Superior temporal gyrus (tissue), 1 donor: ENCODE measurements at regions not wholly inside any gene's neighbourhood (a gene's known extent, or its start where the extent isn't known, plus 50 kb on each side); places are given as distances from the start of the nearest gene placed in this dataset.
"Not testable (repeated sequence)": the region's sequence is repeated elsewhere in the genome, so short reads cannot be mapped to it uniquely, and the experiment has no call there.

Source experiments
- DNase-seq: peaks from one replicate; pipeline ENCODE4 v3.0.0-alpha.2; 2016; ENCODE audit errors: extremely low spot score

DNA sequence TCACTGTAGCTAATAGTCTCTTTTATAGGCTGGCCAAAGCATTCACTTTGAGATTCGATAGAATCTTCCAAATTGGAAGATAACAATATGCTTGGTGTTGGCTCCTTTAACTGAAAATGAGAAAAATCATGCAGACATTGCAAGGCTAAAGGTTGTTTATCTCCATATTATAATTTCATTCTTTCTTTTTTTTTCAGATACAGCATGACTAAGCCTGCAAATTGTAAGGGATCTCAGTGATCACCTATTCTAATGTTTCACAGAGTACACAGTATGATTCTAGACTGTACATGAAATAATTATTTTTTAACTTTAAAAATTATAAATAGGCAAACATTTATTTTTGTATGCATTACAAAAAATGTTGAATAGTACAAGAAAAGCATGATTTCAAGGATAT lies 451.7 kb upstream of the DDI1 start:
- no peak for DNase-seq

DNA sequence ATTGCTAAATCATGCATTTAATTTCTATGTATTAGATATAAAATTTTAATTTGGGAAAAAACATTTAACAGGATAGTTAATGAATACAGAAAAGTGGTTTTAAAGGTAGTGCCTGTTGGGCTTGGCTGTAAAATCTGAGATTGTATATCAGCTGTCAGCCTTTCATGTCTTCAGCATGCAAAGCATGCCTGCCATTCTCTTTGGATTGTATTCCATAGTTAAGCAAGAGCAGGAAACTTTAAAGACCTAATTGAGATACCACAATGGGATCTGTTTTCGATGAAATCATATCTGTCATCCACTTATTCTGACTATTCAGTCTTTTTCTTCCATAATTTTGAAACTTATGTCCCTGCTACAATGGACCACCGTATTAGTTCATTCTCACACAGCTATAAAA lies 451.0 kb upstream of the DDI1 start:
- no peak for DNase-seq

DNA sequence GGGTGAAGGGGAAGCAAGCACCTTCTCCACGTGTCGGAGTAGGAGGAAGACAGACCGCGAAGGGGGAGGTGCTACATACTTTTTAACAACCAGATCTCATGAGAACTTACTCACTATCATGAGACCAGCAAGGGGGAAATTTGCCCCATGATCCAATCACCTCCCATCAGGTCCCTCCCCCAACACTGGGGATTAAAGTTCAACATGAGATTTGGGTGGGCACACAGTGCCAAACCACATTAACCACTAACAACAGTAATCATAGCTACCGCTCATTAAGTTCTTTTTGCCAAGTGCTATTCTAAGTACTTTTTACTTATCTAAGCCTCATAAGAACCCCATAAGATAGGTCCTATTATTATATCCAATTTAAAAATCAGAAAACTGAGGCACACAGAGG lies 450.5 kb upstream of the DDI1 start:
- no peak for DNase-seq

DNA sequence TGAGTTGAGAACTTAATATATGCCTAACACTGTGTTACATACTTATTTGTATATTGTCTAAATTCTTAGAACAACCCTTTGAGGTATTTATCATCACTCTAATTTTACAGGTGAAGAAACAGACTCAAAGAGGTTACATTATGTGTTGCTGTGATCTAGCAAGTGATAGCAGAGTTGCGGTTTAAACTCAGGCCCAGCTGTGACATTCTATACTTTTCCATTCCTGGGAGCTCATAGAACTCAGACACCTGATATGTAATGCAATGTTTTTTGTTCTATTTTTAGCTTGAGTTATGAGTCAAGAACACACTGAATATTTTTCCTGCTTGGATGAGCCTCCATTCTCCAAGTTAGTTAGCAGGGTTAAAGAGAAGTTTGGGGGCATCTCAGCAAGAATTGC lies 449.7 kb upstream of the DDI1 start:
- no peak for DNase-seq

DNA sequence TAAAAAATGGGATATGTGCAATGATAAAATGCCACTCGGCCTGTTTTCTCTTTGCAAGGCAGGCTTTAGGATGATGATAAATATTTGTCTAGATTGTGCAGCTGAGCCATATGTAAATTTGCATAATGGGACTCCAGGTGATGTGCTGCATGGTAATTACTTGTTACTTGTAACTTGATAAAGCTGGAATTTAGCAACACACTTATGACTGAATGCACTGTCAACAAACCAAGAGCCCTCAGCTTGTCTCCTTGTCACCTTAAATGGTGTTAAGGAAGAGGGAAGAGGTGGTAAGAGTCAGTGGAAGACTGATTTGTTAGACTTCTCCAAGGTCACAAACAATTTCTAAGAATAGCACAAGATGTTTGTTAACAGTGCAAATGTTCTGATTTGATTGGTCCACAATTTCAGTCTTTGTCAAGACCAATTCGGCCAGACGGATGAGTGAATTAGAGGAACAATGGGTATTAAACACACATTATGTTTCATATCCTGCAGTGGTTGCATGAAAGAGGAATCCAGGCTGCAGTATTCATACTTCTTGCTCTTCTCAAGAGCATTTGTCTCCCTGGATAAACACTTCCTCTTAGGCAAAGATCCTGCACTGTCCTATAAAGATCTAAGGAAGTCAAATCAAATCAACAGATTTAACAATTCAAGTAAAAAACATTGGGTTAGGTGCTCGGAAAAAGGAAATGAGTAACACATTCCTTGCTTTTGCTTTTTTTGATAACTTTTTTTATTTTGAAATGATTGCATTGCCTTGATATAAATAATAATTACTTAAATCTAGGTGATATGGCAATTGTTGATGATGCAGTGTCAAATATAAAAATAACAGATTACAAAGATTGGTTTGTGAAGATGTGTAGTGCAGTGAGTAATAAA lies 448.3 kb upstream of the DDI1 start:
- no peak for DNase-seq

DNA sequence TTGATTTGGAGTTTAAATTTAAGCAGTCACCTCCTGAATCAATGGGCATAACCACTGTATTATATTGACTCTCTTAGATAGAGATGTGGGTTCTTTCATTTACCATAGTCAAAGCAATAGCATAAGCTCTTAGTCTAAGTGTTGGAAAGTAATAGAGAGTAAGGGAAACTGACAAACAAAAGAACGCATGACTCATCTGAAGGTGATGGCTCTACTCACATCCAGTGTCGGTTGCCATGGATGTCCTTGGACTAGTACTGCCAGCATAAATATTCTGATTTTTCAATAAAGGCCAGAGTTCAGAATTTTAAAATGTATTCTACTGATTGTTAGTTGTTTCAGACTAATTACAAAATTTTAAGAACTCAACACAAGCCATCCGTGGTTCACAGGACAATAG lies 444.9 kb upstream of the DDI1 start:
- DNase-seq, result no peak

DNA sequence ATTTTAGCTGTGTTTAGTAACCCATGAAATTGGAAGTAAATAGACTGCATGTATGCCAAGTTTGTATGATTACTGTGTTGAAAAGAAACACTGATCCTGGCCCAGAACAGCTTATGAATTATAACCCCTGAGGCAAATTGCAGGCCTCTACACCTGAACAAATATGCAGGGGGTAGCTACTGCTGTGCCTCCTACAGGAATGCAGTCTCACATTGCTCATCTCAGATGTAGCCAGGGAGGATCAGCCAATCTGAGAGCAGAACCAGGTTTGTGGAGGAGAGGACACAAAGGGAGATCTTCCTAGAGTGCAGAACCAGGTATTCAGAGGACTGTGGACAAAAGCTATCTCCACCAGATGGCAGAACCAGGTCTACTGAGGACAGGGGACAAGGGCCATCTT lies 442.2 kb upstream of the DDI1 start:
- DNase-seq, result no peak

DNA sequence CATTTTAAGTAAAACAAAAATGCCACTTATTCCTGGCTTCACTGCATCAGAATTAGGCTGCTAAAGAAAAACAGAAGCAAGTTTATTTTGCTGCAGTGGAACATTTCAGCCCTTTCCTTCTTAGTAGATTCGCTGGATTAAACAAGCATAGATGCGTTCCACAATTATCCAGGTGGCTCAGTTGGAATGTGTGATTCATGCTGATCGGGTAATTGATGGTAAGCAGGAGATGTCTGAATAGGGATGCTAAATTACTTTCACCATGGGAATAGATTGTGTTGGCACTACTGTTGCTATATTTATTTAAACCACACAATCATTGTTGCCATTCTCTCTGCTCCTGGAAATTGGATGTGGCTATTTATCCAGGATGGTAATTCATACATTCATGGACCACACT lies 440.1 kb upstream of the DDI1 start:
- no peak for DNase-seq

DNA sequence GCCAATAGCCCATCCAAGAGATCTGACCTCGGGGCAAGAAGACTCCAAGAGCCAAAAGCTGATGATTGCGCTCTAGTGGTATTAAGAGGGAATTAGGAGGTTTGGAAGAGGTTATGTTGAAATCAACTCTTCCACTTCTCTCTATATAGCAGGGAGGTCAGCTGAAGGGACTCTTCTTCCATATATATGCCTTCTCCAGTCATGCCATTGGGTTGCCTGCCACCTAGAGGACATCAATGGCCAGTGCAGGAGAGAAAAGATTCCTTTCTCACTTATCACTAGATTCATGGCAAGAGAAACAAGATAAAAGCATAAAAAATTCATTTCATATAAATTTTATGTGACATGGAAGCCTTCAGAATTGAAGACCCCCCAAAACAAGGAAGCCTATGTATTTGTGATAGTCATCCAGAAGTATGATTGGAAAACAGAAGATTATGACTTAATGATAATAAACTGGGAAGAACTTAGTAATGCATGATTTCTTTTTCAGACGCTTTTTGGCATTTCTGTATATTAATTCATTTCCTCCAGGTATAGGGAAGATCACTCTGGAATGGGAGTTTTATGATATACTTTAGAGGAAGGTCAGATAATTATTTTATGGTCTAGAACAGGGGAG lies 435.1 kb upstream of the DDI1 start:
- DNase-seq, result peak; percentile 75

DNA sequence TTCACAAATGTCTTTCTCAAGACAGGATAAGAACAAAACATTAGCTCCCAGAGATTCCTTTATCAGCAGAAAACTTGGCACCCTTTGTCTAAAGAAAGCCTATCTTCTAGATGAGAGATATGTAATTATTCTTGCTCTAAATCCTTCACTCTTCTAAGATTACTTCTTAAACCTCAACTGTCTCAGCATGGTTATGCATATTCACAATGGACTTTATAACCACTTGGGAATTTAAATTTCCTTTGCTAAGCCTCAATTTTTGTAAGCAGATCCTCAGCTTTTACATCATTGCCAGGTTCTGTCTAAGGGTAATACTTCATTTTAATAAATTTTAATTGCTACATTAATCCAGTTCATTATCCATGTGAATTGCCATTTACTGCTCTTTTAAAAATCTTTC lies 433.6 kb upstream of the DDI1 start:
- no peak for DNase-seq

DNA sequence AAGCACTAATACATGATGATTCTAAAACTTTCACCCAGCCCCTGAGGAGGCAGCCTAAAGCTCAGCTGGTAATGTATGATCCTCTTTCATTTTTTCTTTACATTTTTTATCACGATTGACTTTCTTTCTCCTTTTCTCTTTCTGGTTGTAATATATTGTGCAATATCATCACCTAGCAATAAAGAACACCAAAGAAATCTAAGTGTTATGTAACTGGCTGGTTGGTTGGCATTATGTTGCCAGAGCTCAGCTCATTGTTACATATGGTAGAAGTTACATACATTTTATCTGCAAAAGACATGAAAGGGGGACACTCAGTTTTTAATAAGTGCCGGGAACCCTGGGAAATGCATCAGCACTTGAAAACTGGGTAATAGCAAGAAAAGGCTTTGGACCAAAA lies 432.1 kb upstream of the DDI1 start:
- no peak for DNase-seq

DNA sequence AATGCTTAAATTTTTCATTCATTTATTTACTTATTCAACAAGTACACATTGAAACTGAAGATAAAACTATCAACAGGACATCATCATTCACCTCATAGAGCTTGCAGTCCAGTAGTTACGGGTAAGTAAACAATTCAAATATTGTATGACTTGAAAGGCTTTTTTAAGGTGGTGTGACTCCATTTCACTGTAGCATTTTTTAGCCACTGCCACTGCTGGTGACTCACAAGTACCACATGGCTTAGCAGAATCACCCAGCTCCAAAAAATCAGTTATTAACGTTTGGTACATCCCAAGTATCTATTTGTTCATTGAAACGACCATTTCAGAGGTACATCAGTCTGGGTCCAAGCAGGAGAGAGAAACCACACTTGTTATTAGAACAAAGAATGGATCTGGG lies 427.9 kb upstream of the DDI1 start:
- DNase-seq, result no peak

DNA sequence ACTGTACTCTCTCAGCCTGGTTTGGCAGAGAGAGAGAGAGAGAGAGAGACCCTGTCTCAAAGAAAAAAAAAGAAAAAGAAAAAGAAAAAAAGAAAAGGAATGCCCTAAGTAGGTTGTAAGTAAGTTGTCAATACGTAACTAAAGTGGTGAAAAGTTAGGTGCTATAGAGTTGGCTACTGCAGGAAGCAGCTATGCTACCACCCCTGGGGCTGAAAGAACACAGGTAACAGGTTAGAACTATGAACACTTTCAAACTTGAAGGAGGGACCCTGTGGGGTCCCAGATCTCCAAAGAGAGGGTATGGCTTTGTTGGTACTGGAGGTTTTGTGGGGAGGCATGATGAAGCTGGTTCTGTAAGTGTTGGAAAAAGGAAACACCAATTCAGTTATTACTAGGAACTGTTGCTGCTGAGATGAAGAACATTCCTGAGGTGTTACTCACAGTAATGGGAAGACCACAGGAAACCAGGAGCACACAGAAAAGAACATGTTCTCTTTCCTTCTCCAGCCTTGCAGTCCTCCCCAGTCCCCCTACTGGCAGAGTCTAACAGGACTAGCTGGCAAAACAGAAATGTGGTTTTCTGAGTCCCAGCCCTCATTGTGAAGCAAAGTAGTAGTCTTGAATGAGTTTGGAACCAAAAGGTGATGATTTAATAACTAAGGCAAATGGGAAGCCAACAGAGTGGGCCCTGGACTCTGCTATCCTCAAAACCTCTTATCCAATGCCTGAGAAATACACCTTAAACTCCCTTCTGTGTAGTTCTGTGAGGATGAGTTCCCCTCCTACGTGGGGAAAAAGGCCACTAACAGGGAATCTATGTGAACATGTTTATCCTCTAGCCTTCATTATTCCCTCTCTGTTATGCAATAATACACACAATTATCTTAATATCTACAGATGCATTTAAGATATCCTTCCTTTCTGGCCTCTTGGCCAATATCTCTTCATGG lies 427.0 kb upstream of the DDI1 start:
- no peak for DNase-seq

DNA sequence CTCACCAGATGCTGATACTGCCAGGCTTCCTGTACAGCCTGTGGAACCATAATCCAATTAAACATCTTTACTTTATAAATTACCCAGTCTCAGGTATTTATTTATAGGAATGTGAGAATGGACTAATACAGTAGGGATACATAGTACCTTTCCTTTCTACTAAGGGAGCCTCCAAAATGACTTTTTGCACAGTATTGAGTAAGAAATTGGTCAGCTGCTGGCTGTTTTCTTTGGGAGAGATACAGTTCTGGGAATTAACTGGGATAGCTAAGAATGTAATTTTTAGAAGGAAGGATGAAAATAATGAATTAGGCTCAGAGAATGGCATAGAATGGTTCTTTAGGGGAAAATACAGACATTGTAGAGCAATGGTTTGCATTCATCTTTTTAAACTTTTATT lies 426.0 kb upstream of the DDI1 start:
- no peak for DNase-seq

DNA sequence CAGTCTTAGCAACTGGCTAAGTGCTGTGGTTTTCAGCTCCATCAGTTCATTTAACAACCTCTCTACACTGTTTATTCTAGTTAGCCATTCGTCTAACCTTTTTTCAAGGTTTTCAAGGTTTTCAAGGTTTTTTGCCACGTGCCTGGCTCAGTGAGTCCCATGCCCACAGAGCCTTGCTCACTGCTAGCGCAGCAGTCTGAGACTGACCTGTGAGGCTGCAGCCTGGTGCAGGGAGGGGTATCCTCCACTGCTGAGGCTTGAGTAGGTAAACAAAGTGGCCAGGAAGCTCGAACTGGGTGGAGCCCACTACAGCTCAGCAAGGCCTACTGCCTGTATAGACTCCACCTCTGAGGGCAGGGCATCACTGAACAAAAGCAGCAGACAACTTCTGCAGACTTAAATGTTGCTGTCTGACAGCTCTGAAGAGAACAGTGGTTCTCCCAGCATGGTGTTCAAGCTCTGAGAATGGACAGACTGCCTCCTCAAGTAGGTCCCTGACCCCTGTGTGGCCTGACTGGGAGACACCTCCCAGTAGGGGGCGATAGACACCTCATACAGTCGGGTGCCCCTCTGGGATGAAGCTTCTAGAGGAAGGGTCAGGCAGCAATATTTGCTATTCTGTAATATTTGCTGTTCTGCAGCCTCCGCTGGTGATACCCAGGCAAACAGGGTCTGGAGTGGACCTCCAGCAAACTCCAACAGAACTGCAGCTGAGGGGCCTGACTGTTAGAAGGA lies 424.7 kb upstream of the DDI1 start:
- DNase-seq, result not testable (repeated sequence)

DNA sequence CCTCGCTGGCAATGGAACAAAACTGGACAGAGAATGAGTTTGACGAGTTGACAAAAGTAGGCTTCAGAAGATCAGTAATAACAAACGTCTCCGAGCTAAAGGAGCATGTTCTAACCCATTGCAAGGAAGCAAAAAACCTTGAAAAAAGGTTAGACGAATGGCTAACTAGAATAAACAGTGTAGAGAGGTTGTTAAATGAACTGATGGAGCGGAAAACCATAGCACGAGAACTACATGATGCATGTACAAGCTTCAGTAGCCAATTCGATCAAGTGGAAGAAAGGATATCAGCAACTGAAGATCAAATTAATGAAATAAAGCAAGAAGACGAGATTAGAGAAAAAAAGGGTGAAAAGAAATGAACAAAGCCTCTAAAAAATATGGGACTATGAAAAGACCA lies 424.0 kb upstream of the DDI1 start:
- DNase-seq, result not testable (repeated sequence)

DNA sequence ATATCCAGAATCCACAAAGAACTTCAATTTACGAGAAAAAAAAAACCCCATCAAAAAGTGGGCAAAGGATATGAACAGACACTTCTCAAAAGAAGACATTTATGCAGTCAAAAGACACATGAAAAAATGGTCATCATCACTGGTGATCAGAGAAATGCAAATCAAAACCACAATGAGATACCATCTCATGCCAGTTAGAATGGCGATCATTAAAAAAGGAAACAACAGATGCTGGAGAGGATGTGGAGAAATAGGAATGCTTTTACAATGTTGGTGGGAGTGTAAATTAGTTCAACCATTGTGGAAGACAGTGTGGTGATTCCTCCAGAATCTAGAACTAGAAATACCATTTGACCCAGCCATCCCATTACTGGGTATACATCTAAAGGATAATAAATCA lies 419.9 kb upstream of the DDI1 start:
- not testable (repeated sequence) for DNase-seq

DNA sequence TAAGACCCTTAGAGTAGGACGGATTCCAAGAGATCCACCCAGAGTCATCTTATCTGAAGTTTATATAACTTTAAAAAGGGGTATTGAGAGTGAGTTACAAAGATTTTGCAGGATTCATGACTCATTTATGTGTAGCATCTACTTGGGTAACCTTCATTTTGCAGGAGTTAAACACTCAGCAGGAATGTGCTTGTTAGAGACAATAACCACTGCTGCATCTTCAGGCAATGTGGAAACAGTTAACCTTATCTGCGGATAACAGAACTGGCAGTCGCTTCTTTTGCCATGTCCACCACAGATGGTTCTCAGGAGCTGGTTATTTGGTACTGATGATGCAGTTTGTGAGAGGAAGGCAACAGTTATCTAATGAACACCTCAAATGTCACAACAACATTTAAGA lies 417.9 kb upstream of the DDI1 start:
- DNase-seq, result no peak

DNA sequence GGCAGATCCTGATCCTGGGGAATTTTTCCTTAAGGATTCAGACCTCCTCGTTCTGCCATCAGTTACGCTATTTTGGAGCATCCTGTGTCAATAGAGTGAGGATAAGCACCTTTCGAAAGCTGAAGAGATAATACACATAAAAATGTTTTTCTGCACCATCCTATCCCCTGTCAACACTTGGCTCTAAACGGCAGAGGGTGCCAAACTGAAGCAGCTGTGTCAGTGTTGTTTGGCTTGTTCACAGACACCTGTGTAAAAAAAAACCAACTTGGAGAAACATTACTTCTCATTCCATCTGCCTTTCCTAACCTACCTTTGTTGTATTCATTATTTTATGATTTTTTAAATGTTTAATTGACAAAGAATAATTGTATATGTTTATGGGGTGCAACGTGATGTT lies 417.0 kb upstream of the DDI1 start:
- DNase-seq, result peak; percentile 30

DNA sequence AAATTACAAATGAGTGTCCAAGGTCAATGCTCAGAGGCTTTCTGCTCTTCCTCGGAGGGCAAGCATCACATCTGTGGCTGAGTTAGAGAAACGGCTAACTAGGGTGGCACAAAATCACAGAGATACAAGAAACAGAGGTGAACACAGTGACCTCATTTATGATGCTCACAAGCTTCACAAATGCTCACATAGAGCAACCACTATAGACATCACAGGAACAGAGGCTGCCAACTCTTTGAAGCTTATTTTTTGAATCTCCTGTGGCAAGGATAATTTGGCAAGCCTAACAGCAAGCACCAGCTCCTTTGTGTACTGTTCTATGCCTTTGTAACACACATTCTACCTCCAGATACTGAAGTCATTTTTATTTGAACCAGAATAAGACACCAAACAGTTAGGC lies 416.5 kb upstream of the DDI1 start:
- peak; percentile 41 for DNase-seq

DNA sequence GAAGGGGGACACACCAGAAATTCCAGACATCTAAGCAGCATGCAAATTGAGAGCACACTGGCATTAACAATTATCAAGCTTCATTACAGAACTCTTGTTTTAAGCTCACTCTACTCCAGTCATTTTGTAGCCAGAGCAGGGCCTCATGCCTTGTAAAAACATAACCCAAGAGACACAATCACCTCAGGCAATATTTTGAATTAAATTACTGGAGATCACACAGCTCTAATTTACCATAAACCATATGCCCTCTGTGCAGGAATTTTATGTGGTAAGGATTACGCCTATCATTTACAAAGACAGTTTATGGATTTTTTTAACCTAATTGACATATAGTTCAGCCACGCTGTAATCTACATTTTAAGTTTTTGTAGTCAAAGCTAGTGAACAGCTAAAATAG lies 414.1 kb upstream of the DDI1 start:
- DNase-seq, result no peak

DNA sequence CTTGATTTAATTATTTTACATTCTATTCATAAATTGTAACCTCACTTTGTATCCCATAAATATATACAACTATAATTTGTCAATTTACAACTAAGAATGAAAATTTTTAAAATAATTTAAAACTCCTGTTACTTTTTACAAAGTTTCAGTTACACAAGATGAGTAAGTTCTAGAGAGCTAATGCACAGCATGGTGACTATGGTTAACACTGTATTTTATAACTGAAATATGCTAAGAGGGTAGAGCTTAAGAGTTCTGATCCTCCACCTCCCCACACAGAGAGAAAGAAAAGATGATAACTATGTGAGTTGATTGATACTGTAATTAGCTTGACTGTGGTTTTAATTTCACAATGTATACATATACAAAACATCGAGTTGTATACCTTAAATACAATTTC lies 412.5 kb upstream of the DDI1 start:
- no peak for DNase-seq
